SK-N-MC (cell line): ENCODE measurements at regions not wholly inside any gene's neighbourhood (a gene's known extent, or its start where the extent isn't known, plus 50 kb on each side); places are given as distances from the start of the nearest gene placed in this dataset.

ENCODE experiments used
- EZH2 ChIP-seq: fragments of 200-600 bp; sonication (generic); IDR thresholded peaks from one replicate; pipeline ENCODE4 v1.6.1; 2017; ENCODE audit warnings: antibody characterized with exemption
- FOXP2 ChIP-seq: optimal IDR thresholded peaks from 2 replicates; pipeline ENCODE3; 2011; ENCODE audit warnings: mild to moderate bottlenecking, moderate library complexity; ENCODE audit not compliant: insufficient read depth; ENCODE audit errors: extremely low read length, control extremely low read depth
- POLR2AphosphoS5 ChIP-seq: IDR thresholded peaks from 2 replicates; pipeline ENCODE4 v1.6.1; 2012; ENCODE audit warnings: mild to moderate bottlenecking, low read depth, low read length, borderline replicate concordance

DNA sequence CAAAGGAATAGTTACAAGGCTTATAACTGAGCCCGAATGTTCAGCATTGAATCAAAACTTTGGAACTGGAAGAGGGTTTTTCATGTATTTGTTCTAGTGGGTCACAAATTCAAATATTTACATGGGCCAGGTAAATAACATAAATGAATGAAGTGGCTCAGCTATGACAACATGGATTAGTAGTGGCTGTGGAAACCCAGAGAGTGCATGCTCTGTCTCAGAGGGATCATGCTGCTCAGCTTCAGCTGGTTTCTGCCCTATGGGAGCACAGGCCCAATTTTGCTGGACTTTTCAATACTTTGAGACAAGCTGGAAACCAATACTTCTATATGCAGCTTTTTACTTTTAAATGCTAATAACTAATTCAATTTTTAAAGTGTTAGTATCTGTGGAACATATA lies 394.0 kb upstream of the TEX13C start:
- TF ChIP-seq EZH2: no peak
- no peak for TF ChIP-seq POLR2AphosphoS5
- no peak for TF ChIP-seq FOXP2
